ENCODE measurements at regions not wholly inside any gene's neighbourhood (a gene's known extent, or its start where the extent isn't known, plus 50 kb on each side); places are given as distances from the start of the nearest gene placed in this dataset.
A peak's percentile ranks its signal among the peaks of the same experiment; 100 is the strongest.
"Not testable (repeated sequence)": the region's sequence is repeated elsewhere in the genome, so short reads cannot be mapped to it uniquely, and the experiment has no call there.

- DNase-seq = no peak
Measured at GRCh38 chr21:35280231-35280630, 231.1 kb upstream of the RUNX1 start.

DNA sequence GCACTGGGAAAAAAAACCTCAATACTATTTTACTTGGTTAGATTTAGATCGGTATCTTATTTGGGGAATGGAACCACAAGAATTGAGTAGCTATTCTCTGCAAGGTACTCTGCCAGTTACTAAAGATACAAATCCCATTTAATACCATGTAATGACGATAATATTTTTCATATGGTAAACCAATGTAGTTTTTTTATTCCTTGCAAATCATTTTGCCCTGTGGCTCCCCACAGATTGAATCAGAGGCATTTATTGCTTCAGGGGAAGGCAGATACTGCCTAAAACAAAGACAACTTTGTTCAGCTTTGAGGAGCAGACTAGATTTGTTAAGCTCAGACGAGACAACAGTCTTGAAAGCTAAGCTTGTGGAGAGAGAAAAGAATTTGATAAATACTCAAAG lies 226.7 kb upstream of the RUNX1 start:
- no peak for DNase-seq

DNA sequence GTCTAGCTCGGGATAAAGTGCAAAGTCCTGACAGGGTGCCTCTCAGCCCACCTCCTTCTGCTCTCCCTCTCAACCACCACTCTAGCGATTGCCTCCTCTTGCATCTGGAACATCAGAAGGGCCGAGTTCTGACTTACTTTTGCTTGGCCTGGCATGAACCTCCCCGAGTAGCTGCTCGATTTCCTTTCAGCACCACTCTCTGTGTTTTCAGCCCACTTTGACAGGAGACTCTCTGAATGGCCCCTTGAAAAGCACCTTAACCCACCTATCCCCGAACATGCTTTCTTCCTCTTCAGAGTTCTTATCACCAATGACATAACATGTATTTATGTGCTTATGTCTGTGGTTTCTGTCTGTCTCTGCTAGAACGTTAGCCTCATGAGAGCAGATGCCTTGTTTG lies 225.8 kb upstream of the RUNX1 start:
- no peak for DNase-seq

DNA sequence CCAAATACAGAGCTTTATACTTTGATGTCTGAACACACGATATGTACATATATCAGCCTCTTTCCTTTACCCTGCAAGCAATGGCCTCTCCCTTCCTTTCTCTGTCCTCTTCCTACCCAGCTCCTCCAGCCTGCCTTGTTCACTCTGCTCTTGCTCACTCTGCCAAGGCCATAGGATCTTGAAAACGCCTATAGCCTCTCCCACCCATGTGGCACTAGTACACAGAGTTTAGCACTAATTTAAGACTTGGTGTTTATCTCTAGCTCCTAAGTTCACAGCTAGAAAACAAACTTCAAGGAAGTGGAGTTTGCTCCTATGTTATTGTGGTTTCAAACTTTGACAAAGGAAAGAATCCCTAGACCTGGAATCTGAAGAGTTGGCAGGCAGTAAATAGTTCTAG lies 225.0 kb upstream of the RUNX1 start:
- DNase-seq = no peak

- DNase-seq = no peak
Measured at GRCh38 chr21:35273333-35273732, 224.2 kb upstream of the RUNX1 start.

DNA sequence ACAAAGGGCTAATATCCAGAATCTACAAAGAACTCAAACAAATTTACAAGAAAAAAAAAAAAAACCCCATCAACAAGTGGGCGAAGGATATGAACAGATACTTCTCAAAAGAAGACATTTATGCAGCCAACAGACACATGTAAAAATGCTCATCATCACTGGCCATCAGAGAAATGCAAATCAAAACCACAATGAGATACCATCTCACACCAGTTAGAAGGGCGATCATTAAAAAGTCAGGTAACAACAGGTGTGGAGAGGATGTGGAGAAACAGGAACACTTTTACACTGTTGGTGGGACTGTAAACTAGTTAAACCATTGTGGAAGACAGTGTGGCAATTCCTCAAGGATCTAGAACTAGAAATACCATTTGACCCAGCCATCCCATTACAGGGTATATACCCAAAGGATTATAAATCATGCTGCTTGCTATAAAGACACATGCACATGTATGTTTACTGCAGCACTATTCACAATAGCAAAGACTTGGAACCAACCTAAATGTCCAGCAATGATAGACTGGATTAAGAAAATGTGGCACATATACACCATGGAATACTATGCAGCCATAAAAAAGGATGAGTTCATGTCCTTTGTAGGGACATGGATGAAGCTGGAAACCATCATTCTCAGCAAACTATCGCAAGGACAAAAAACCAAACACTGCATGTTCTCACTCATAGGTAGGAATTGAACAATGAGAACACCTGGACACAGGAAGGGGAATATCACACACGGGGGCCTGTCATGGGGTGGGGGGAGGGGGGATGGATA lies 222.4 kb upstream of the RUNX1 start:
- not testable (repeated sequence) for DNase-seq

GRCh38 chr21:35268817-35269216 lies 219.7 kb upstream of the RUNX1 start:
- DNase-seq = no peak

DNA sequence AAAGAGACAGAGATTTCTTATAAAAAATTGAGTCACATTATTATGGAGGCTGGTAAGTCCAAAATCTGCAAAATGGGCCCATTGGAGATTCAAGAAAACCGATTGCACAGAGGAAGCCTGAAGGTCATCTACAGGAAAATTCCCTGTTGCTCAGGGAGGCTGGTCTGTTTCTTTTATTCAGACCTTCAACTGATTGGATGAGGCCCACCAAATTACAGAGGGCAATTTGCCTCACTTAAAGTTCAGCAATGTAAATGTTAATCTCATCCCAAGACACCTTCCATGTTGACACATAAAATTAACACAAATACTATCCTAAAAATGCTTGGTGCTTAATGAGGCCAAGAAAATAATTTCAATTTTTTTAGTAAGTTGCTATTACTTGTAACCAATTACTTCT lies 219.2 kb upstream of the RUNX1 start:
- no peak for DNase-seq

GRCh38 chr21:35266546-35266945 lies 217.4 kb upstream of the RUNX1 start:
- DNase-seq = no peak

- no peak for DNase-seq
Measured at GRCh38 chr21:35265170-35265877, 216.2 kb upstream of the RUNX1 start.

DNA sequence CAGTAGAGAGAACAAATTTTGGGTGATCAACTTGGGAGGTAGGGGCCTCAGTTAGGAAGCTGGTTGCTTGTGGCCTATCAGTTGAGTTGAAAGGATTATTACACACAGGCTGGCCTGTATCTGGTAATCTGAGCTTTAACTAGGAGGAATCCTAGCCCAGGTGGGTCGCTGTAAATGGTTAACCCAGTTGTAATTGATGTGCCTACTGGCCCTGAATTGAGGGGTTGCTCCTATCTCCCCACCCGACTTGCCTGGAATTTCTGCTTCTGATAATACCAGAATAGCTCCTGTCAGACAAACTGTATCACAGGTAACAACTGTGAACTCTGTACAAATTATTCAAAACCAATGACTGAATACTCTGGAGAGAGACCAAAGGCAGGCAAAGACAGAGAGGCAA lies 210.4 kb upstream of the RUNX1 start:
- DNase-seq = no peak

DNA sequence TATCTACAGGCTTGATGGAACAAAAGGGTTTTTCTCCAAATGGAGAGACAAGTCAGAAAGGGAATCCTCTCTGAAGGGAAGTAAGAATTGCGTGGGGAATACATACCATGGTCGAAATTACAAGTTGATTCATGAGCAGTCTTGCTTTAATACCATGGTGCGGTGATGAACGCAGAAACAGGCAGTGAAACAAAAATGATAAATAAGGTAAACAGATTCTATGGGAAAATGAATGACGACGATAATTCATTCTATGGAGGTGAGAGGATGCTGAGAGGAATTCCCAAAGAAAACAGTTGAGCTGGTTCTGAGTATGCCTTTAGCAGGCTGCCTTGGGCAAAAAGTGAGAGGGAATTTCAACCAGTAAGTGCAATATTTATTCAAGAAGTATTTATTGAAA lies 209.4 kb upstream of the RUNX1 start:
- DNase-seq = no peak

DNA sequence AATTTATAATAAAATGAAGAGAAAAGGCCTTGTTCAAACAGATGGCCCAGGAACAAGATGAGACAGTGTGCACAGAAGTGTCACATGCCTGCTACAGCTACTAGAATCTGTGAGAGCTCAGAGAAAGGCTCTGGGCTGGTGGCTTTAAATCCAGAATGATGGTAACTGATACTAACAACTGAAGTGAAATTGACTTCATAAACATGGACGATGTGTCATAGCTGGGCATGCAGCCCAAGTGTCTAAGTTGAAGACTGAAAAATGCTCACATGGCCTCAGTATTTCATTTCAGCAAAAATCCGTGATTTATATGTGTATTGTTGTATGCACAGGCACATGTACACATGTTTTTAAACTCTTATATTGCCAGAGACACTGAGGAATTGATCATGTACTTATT lies 208.3 kb upstream of the RUNX1 start:
- DNase-seq = no peak

DNA sequence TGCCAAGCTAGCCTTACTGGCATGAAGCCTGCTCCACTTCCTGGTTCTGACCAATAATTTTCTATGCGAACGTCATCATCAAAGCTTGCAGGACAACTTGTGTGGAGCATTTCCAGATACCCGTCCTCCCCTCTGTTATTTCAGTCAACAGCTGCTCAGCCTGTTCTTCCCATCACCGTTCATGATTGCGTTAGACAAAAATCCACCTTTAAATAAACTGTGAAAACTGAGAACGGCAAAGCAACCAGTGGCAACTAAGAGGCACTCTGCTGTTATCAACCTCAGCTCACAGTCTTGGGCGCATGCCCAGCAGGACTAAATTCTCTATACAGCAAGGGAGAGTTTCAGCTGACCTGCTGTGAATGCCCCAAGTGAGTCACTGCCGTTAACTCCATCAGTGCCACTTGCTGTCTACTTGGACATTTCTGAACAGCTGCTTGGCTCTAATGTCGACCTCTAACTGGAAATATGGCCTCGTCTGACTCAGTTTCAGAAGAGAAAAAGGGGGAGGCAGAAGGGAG lies 207.4 kb upstream of the RUNX1 start:
- no peak for DNase-seq

DNA sequence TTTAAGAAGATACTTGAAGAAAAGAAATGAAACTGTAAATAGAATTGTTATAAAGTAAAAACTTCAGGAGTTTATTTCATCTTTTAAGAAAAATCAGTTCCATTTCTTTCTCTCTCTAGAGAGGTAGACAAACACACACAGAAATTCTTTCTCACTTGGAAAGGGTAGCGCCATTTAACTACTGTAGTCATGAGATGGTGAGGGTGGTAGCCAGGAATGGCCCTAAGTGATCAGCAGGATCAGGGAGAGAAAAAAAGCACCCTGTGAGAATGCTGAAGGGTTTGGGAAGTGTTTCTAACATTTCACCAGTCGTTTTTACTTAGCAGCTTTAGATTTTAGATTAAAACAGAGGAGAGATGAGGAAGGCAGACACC lies 205.7 kb upstream of the RUNX1 start:
- DNase-seq = no peak

DNA sequence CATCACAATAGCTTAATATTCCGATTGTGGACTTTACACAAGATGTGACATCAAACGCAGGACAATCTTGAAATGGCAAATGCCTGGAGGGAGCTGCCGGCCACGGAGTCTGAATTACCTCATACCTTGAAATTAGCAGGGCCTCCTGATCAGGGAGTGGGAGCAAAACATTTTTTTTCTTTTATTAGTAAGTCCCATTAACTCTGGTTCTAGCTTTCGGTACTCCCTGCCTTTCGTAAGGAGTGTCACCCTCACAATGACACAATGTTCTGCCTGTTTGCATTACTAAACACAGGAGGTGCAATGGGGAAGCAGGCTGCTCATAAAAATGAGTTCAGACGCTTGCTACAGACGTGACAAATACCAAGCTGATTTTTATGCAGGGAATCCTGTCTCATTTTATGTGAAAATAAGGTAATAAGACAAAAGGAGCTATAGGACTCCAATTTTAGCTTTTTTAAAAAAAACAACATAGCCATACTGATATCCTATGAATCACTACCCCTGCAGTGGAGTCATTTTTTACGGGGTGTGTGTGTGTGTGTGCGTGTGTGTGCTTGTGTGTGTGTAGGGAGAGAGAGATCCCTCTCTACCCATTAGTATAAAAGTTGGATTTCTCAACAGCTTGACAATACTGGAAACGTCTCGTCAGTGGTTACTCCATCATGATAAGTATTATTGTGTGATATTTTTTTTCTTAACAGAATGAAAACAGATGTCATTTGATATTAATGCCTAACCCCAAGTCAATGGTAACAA lies 205.1 kb upstream of the RUNX1 start:
- DNase-seq = no peak

DNA sequence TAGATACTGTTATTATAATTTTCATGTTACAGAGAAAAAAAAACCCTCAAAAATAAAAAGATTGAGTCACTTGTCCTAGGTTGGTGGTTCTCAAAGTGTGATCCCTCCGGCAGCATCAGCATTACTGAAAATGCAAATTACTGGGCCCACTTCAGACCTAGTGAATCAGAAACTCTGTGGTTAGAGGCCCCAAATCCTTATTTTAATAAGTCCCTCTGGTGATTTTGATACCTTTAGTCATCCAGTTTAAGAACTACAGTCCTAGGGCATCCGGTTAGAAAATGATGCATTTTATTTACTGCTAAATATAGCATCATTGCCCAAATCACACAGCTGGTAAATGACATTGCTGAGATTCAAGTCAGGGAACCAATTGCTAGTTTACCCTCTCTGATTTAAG lies 203.7 kb upstream of the RUNX1 start:
- DNase-seq = peak in 1 of 2 experiments; percentile 42

GRCh38 chr21:35249636-35250035 lies 200.5 kb upstream of the RUNX1 start:
- no peak for DNase-seq

- no peak for DNase-seq
Measured at GRCh38 chr21:35245879-35246278, 196.8 kb upstream of the RUNX1 start.

DNA sequence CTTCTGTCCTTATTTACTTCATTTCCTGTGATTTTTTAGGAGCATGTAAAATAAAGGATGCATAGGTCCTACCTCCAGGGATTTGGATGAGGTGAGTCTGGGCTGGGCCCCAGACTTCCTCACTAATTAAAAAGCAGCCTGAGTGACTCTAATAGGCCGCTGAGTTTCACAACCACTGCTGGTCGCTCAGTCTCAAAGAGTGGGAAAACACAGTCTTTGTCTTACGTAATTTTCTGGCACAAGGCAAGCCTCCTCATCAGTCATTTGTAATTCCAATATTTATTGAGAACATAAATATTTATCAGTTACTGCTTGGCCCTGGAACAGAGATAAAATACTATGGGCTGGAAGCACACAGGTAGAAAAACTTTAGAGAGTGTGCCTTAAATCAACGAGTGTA lies 195.4 kb upstream of the RUNX1 start:
- no peak for DNase-seq

GRCh38 chr21:35243171-35243570 lies 194.1 kb upstream of the RUNX1 start:
- DNase-seq = no peak

GRCh38 chr21:35239811-35240219 lies 190.7 kb upstream of the RUNX1 start:
- no peak for DNase-seq

GRCh38 chr21:35238119-35238518 lies 189.0 kb upstream of the RUNX1 start:
- no peak for DNase-seq

DNA sequence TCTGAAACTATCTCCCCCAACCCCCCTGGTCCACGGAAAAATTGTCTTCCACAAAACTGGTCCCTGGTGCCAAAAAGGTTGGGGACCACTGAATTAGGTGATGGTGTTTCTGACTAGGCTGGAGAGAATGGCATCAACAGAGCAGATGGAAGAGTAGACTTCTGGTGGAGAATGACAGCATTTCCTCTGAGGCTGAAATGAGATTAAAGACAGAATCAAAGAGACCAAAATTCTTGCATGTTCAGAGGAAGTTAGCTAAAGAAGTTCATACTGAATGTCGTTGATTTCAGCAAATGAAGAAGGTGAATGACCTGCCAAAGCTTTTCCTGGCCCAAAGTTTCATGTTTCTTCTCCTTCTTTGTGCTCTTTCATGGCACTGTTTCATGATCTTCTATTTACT lies 188.2 kb upstream of the RUNX1 start:
- DNase-seq = no peak
